HepG2 (cell line): ENCODE measurements at regions not wholly inside any gene's neighbourhood (a gene's known extent, or its start where the extent isn't known, plus 50 kb on each side); places are given as distances from the start of the nearest gene placed in this dataset.

Experiments used
- ATAC-seq: fragments of 200-7000 bp; cut with Tn5 transposase; 3 replicates; pipeline ENCODE4 v1.9.1; 2020; ENCODE audit warnings: mild to moderate bottlenecking, moderate library complexity
- BruUV-seq: library from RNA; stranded (reverse); fragments of 400-500 nt; replicated peaks from 2 replicates; lab custom pipeline; 2021; lab: Mats Ljungman, UMichigan
- CTCF ChIA-PET: fragments of 300-600 bp; formaldehyde crosslinking; extraction: SDS; loops from one replicate; lab custom pipeline; 2021; ENCODE audit warnings: low total read pairs, inconsistent platforms, low intra/inter-chr PET ratio; lab: Yijun Ruan, JAX
- POLR2A ChIA-PET: fragments of 350-600 bp; sonication (Branson Sonifier 250); formaldehyde crosslinking; loops from one replicate; lab custom pipeline; 2020; ENCODE audit warnings: antibody characterized with exemption, inconsistent platforms; lab: Yijun Ruan, JAX
- DNase-seq: peaks from one replicate; pipeline ENCODE4 v3.0.0-alpha.2; 2015; ENCODE audit warnings: low spot score
- FAIRE-seq: peaks from 3 replicates; lab custom pipeline; 2011; peaks lifted over from hg19 to GRCh38; lab: Jason Lieb, UNC
- H2AFZ ChIP-seq: one replicate; pipeline ENCODE4 v1.6.1; 2011; ENCODE audit warnings: low read length, inconsistent platforms
- H3K27ac ChIP-seq: fragments of 300-600 bp; 3 replicates; pipeline ENCODE4 v1.8.0; 2011; ENCODE audit warnings: mixed run types, mild to moderate bottlenecking, mixed read lengths, low read length, inconsistent platforms; ENCODE audit not compliant: insufficient read depth; ENCODE audit errors: extremely low read length
- H3K27me3 ChIP-seq, 2 experiments: fragments of 200-600 bp in 1 of 2; 2 replicates in 1 of 2; 3 replicates in 1 of 2; pipeline versions ENCODE4 v1.6.0 to v1.8.0; 2011; ENCODE audit warnings: low read length in 2 of 2, mild to moderate bottlenecking in 2 of 2, moderate library complexity in 2 of 2, inconsistent platforms in 1 of 2; ENCODE audit not compliant: insufficient read depth in 2 of 2, control insufficient read depth in 1 of 2
- H3K36me3 ChIP-seq, 2 experiments: fragments of 200-600 bp in 1 of 2; replicated peaks in 1 of 2; 2 replicates in 1 of 2; 3 replicates in 1 of 2; pipeline versions ENCODE4 v1.5.1 to v1.8.0; 2011; ENCODE audit warnings: low read length in 2 of 2, inconsistent platforms in 1 of 2; ENCODE audit not compliant: insufficient read depth in 2 of 2, control insufficient read depth in 1 of 2
- H3K4me1 ChIP-seq: 2 replicates; pipeline ENCODE4 v1.5.1; 2012; ENCODE audit warnings: low read length, inconsistent platforms; ENCODE audit not compliant: insufficient read depth
- H3K4me2 ChIP-seq: 2 replicates; pipeline ENCODE4 v1.6.0; 2011; ENCODE audit warnings: low read depth, low read length, inconsistent platforms
- H3K4me3 ChIP-seq, 3 experiments: fragments of 200-600 bp in 1 of 3; sonication (generic), shearing (Covaris generic) in 1 of 3; replicated peaks in 1 of 3; 2 replicates each; pipeline ENCODE4 v1.5.1; 2011 to 2016; ENCODE audit warnings: low read length in 3 of 3, inconsistent platforms in 2 of 3, low read depth in 2 of 3, mild to moderate bottlenecking in 2 of 3, control low read depth in 1 of 3, mixed read lengths in 1 of 3; ENCODE audit not compliant: insufficient read depth in 1 of 3
- H3K79me2 ChIP-seq: one replicate; pipeline ENCODE4 v1.6.1; 2011; ENCODE audit warnings: low read length, inconsistent platforms; ENCODE audit not compliant: insufficient read depth
- H3K9ac ChIP-seq: 2 replicates; pipeline ENCODE4 v1.6.0; 2011; ENCODE audit warnings: mild to moderate bottlenecking, low read depth, low read length, inconsistent platforms; ENCODE audit not compliant: insufficient read depth
- H3K9me3 ChIP-seq: 2 replicates; pipeline ENCODE4 v1.5.1; 2012; ENCODE audit warnings: mild to moderate bottlenecking, low read length
- H4K20me1 ChIP-seq: 2 replicates; pipeline ENCODE4 v1.6.0; 2011; ENCODE audit warnings: inconsistent platforms, mild to moderate bottlenecking, low read length, moderate library complexity; ENCODE audit not compliant: insufficient read depth
- DNMT1 ChIP-seq: sonication (generic); formaldehyde crosslinking; IDR thresholded peaks from 2 replicates; pipeline ENCODE4 v1.5.1; 2020; ENCODE audit warnings: mild to moderate bottlenecking, missing genetic modification reagents
- EEA1 ChIP-seq: sonication (generic); formaldehyde crosslinking; IDR thresholded peaks from 2 replicates; pipeline ENCODE4 v1.5.1; 2020; ENCODE audit warnings: mild to moderate bottlenecking, missing genetic modification reagents, borderline replicate concordance
- HHEX ChIP-seq: IDR thresholded peaks from 2 replicates; pipeline ENCODE4 v1.6.1; 2016; ENCODE audit warnings: control low read depth
- IRX3 ChIP-seq: sonication (generic); formaldehyde crosslinking; IDR thresholded peaks from 2 replicates; pipeline ENCODE4 v1.8.1; 2023; ENCODE audit warnings: mild to moderate bottlenecking, low read depth, missing genetic modification reagents, borderline replicate concordance
- JUND ChIP-seq: sonication (generic); formaldehyde crosslinking; IDR thresholded peaks from 2 replicates; pipeline ENCODE4 v1.8.0; 2022; ENCODE audit warnings: mild to moderate bottlenecking, missing genetic modification reagents
- KDM6A ChIP-seq: IDR thresholded peaks from 2 replicates; pipeline ENCODE4 v1.6.1; 2016; ENCODE audit warnings: low read depth
- MAZ ChIP-seq, 2 experiments: sonication (generic) in 1 of 2; formaldehyde crosslinking in 1 of 2; IDR thresholded peaks; 2 replicates each; pipeline versions ENCODE4 v1.5.0 to v1.6.1; 2012 to 2020; ENCODE audit warnings: low read depth in 2 of 2, mild to moderate bottlenecking in 2 of 2, borderline replicate concordance in 1 of 2, improper control_type of control experiment in 1 of 2, low read length in 1 of 2, missing genetic modification reagents in 1 of 2, moderate library complexity in 1 of 2
- PLRG1 ChIP-seq: fragments of 450-650 bp; conservative IDR thresholded peaks from 2 replicates; pipeline ENCODE4 v1.6.1; 2016
- ZNF20 ChIP-seq: sonication (generic); formaldehyde crosslinking; IDR thresholded peaks from 2 replicates; pipeline ENCODE4 v1.4.0; 2020; ENCODE audit warnings: mild to moderate bottlenecking, moderate library complexity, missing genetic modification reagents
- ZNF7 ChIP-seq: IDR thresholded peaks from 2 replicates; pipeline ENCODE4 v1.6.1; 2016; ENCODE audit warnings: missing biosample characterization, missing genetic modification reagents
- ZNF782 ChIP-seq: sonication (generic); formaldehyde crosslinking; IDR thresholded peaks from 2 replicates; pipeline ENCODE4 v1.4.0; 2020; ENCODE audit warnings: missing genetic modification reagents, mild to moderate bottlenecking, borderline replicate concordance
- WGBS: methylation state at CpG from one replicate; pipeline ENCODE4 v1.1.6; 2017; ENCODE audit warnings: low lambda C conversion rate; 5-methylcytosine and 5-hydroxymethylcytosine counted together
- in situ Hi-C: cut with HindIII; loops from 2 replicates; pipeline ENCODE4 v1.10.0; 2017; ENCODE audit warnings: low pct_unique_long_range_greater_than_20kb; ENCODE audit not compliant: extremely low pct_ligation_motif_present
- intact Hi-C: fragments of 100-400 bp; cut with micrococcal nuclease; formaldehyde crosslinking; loops from one replicate; pipeline ENCODE4 v1.10.0; 2022; ENCODE audit not compliant: unreplicated experiment
- TF ChIP-seq, protein P1 (sequence below): sonication (generic); formaldehyde crosslinking; IDR thresholded peaks from 2 replicates; pipeline ENCODE4 v1.4.0; 2020; ENCODE audit warnings: missing genetic modification reagents, borderline replicate concordance
- TF ChIP-seq, protein P2 (sequence below): IDR thresholded peaks from 2 replicates; pipeline ENCODE4 v1.6.1; 2016

DNA sequence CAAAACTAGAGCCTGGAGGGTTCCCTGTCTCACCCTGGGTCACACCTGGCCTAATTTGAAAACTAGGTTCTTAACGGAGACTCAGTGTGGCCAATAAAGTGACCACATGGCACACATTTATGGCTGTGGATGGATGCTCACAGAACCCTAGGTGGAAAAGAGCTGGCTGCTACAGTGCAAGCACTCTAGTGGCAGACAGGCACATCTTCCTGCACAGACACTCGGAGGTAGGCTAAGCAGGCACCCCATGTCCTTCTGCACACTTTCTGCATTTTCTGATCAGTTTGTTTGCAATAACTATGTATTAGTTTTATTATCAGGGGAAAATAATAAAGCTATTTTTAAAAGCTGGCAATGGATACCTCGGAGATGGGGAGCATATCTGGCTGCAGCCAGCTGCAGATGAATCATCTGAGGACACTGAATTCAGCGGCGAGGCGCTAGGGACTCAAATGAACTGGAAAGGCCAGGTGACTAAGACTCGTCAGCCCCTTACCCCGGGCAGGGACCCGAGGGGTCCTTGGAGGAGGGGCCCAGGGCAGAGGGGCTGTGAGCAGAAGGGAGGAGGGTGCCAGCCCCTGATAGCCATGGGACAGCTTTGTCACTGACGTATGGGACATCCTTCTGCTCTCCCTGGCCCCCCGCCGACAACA is 96.2 kb downstream of the OLFM1 start:
- 27% methylated on average over 9 of the region's 12 CpGs for WGBS
- Histone ChIP-seq H3K36me3 (no peaks in the 10 kb centered on the region), H3K9me3 (no peaks in the 10 kb centered on the region)
- BruUV-seq = no TSS peak
- CTCF ChIA-PET = no interaction called here
- DNase-seq = no peak
- TF ChIP-seq ZNF20 (CRISPR knock-in tag) = no peak
- no peak for TF ChIP-seq ZNF782 (CRISPR knock-in tag)
- TF ChIP-seq MAZ (IDR thresholded peaks at IDR 0.05; ENCODE audit: borderline replicate concordance, low read depth, low read length) = no peak
- TF ChIP-seq MAZ (CRISPR knock-in tag; IDR thresholded peaks at IDR 0.05; ENCODE audit: low read depth) = no peak
- no peak for TF ChIP-seq JUND (CRISPR knock-in tag)
- no peak for TF ChIP-seq IRX3
- TF ChIP-seq PLRG1 = no peak
- TF ChIP-seq, protein P1, sequence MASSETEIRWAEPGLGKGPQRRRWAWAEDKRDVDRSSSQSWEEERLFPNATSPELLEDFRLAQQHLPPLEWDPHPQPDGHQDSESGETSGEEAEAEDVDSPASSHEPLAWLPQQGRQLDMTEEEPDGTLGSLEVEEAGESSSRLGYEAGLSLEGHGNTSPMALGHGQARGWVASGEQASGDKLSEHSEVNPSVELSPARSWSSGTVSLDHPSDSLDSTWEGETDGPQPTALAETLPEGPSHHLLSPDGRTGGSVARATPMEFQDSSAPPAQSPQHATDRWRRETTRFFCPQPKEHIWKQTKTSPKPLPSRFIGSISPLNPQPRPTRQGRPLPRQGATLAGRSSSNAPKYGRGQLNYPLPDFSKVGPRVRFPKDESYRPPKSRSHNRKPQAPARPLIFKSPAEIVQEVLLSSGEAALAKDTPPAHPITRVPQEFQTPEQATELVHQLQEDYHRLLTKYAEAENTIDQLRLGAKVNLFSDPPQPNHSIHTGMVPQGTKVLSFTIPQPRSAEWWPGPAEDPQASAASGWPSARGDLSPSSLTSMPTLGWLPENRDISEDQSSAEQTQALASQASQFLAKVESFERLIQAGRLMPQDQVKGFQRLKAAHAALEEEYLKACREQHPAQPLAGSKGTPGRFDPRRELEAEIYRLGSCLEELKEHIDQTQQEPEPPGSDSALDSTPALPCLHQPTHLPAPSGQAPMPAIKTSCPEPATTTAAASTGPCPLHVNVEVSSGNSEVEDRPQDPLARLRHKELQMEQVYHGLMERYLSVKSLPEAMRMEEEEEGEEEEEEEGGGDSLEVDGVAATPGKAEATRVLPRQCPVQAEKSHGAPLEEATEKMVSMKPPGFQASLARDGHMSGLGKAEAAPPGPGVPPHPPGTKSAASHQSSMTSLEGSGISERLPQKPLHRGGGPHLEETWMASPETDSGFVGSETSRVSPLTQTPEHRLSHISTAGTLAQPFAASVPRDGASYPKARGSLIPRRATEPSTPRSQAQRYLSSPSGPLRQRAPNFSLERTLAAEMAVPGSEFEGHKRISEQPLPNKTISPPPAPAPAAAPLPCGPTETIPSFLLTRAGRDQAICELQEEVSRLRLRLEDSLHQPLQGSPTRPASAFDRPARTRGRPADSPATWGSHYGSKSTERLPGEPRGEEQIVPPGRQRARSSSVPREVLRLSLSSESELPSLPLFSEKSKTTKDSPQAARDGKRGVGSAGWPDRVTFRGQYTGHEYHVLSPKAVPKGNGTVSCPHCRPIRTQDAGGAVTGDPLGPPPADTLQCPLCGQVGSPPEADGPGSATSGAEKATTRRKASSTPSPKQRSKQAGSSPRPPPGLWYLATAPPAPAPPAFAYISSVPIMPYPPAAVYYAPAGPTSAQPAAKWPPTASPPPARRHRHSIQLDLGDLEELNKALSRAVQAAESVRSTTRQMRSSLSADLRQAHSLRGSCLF (CRISPR knock-in tag) = no peak
- no peak for TF ChIP-seq ZNF7 (CRISPR knock-in tag)
- no peak for TF ChIP-seq HHEX (CRISPR knock-in tag)
- TF ChIP-seq KDM6A (CRISPR knock-in tag) = no peak
- no peak for TF ChIP-seq EEA1
- TF ChIP-seq, protein P2, sequence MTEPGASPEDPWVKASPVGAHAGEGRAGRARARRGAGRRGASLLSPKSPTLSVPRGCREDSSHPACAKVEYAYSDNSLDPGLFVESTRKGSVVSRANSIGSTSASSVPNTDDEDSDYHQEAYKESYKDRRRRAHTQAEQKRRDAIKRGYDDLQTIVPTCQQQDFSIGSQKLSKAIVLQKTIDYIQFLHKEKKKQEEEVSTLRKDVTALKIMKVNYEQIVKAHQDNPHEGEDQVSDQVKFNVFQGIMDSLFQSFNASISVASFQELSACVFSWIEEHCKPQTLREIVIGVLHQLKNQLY (CRISPR knock-in tag) = no peak
- no peak for TF ChIP-seq DNMT1
- TF ChIP-seq, all 625 proteins: peak for 0
- Histone ChIP-seq H2AFZ (no peak overlapping the region), H4K20me1 (no peaks in the 10 kb centered on the region), H3K27ac (no peak overlapping the region), H3K4me1 (no peaks in the 10 kb centered on the region), H3K9ac (no peak overlapping the region), H3K4me2 (no peak overlapping the region), H3K27me3 (peaks cover 14 to 49% of the 10 kb centered on the region in 2 experiments; a peak in 4 of 5 replicates), H3K4me3 (no peak overlapping the region), H3K79me2 (no peaks in the 10 kb centered on the region)
- POLR2A ChIA-PET = no interaction called here
- intact Hi-C loops = no loop called here
- in situ Hi-C loops = no loop called here
- FAIRE-seq = no peak
- no peak for ATAC-seq
